Upper lobe of left lung (tissue), 6 donors: ENCODE measurements at regions not wholly inside any gene's neighbourhood (a gene's known extent, or its start where the extent isn't known, plus 50 kb on each side); places are given as distances from the start of the nearest gene placed in this dataset.

Experiments used
- ATAC-seq, 2 donors: fragments of 200-7000 bp; cut with Tn5 transposase; one replicate each; pipeline ENCODE4 v1.9.1; 2022; ENCODE audit warnings: mild to moderate bottlenecking in 2 of 2, moderate library complexity in 2 of 2; ENCODE audit not compliant: low FRiP score in 2 of 2
- DNase-seq, 2 donors: peaks; one replicate each; pipeline ENCODE4 v3.0.0-alpha.2; 2019 to 2020
- H3K27ac ChIP-seq, 4 donors: fragments of 200-600 bp; sonication (generic); one replicate each; pipeline ENCODE4 v1.5.1; 2016 to 2019
- H3K27me3 ChIP-seq, 4 donors: fragments of 200-600 bp; sonication (generic); one replicate each; pipeline ENCODE4 v1.5.1; 2017 to 2019
- H3K36me3 ChIP-seq, 4 donors: fragments of 200-600 bp; sonication (generic); one replicate each; pipeline ENCODE4 v1.5.1; 2016 to 2019
- H3K4me1 ChIP-seq, 4 donors: fragments of 200-600 bp; sonication (generic); one replicate each; pipeline ENCODE4 v1.5.1; 2018 to 2019
- H3K4me3 ChIP-seq, 4 donors: fragments of 200-600 bp; sonication (generic); one replicate each; pipeline ENCODE4 v1.5.1; 2017 to 2019; ENCODE audit warnings: mild to moderate bottlenecking in 2 of 4, moderate library complexity in 1 of 4
- H3K9me3 ChIP-seq, 4 donors: fragments of 200-600 bp; sonication (generic); one replicate each; pipeline ENCODE4 v1.5.1; 2018 to 2019
- CTCF ChIP-seq, 6 experiments: fragments of 450-650 bp in 4 of 6; fragments of 200-600 bp in 2 of 6; sonication (generic) in 2 of 6; IDR thresholded peaks; one replicate each; pipeline ENCODE4 v1.5.1; 2016 to 2019; ENCODE audit warnings: antibody characterized with exemption in 6 of 6
- EP300 ChIP-seq, 4 donors: sonication (generic); formaldehyde crosslinking; IDR thresholded peaks; one replicate each; pipeline ENCODE4 v1.5.1; 2017; ENCODE audit warnings: antibody characterized with exemption in 4 of 4, control low read depth in 2 of 4
- POLR2A ChIP-seq, 4 donors: fragments of 450-650 bp; IDR thresholded peaks; one replicate each; pipeline ENCODE4 v1.5.1; 2016 to 2017; ENCODE audit warnings: antibody characterized with exemption in 4 of 4, mild to moderate bottlenecking in 2 of 4
- POLR2AphosphoS5 ChIP-seq, 2 donors: sonication (generic); formaldehyde crosslinking; IDR thresholded peaks; one replicate each; pipeline ENCODE4 v1.5.1; 2017; ENCODE audit warnings: antibody characterized with exemption in 2 of 2
- WGBS, 2 donors: methylation state at CpG; one replicate each; pipeline ENCODE4 v1.1.5; 2017 to 2018; 5-methylcytosine and 5-hydroxymethylcytosine counted together
- donor health status: DM: no; HTN: no; CAD: no; lungs with moderate emphysema.
- donor health status: DM: no; HTN: yes; CAD: no; lungs with severe emphysema.

- 71 to 74% methylated on average over 2 of the region's 2 CpGs for WGBS, 2 donors
- DNase-seq (no peak), ATAC-seq (no peak)
- no peak for TF ChIP-seq EP300 (IDR thresholded peaks at IDR 0.05)
- no peak for TF ChIP-seq CTCF (IDR thresholded peaks at IDR 0.05)
- TF ChIP-seq POLR2A (IDR thresholded peaks at IDR 0.05), result no peak
- TF ChIP-seq POLR2AphosphoS5 (IDR thresholded peaks at IDR 0.05), result no peak
- H3K4me1 ChIP-seq, result peaks cover 0 to 9% (median 3%) of the 10 kb centered on the region in 4 donors
- H3K4me3 ChIP-seq, result no peak overlapping the region
- H3K27me3 ChIP-seq, result no peaks in the 10 kb centered on the region
- H3K9me3 ChIP-seq, result no peaks in the 10 kb centered on the region
- no peak overlapping the region for H3K27ac ChIP-seq
- no peaks in the 10 kb centered on the region for H3K36me3 ChIP-seq
Observed at GRCh38 chr10:44803862-44804261, 107.3 kb upstream of the TMEM72 start.

- H3K36me3 ChIP-seq, result no peaks in the 10 kb centered on the region
- 72% methylated on average over 1 of the region's 1 CpG for WGBS, 2 donors
- H3K27ac ChIP-seq, result no peak overlapping the region
- H3K9me3 ChIP-seq, result no peaks in the 10 kb centered on the region
- H3K4me3 ChIP-seq, result no peak overlapping the region
- TF ChIP-seq POLR2AphosphoS5 (IDR thresholded peaks at IDR 0.05) (no peak), CTCF (IDR thresholded peaks at IDR 0.05) (no peak), POLR2A (IDR thresholded peaks at IDR 0.05) (no peak), EP300 (IDR thresholded peaks at IDR 0.05) (no peak)
- H3K4me1 ChIP-seq, result peaks cover 0 to 9% (median 3%) of the 10 kb centered on the region in 4 donors
- ATAC-seq (no peak), DNase-seq (no peak)
- H3K27me3 ChIP-seq, result no peaks in the 10 kb centered on the region
Observed at GRCh38 chr10:44804661-44805060, 106.5 kb upstream of the TMEM72 start.

- 63 to 76% methylated on average over 6 of the region's 6 CpGs for WGBS, 2 donors
- DNase-seq (no peak), ATAC-seq (no peak)
- no peaks in the 10 kb centered on the region for H3K36me3 ChIP-seq
- TF ChIP-seq POLR2AphosphoS5 (IDR thresholded peaks at IDR 0.05) (no peak), CTCF (IDR thresholded peaks at IDR 0.05) (no peak), EP300 (IDR thresholded peaks at IDR 0.05) (no peak), POLR2A (IDR thresholded peaks at IDR 0.05) (no peak)
- H3K27ac ChIP-seq, result no peak overlapping the region
- H3K9me3 ChIP-seq, result no peaks in the 10 kb centered on the region
- no peaks in the 10 kb centered on the region for H3K27me3 ChIP-seq
- no peak overlapping the region for H3K4me3 ChIP-seq
- H3K4me1 ChIP-seq, result peaks cover 0 to 9% (median 3%) of the 10 kb centered on the region in 4 donors
Observed at GRCh38 chr10:44805466-44806210, 105.5 kb upstream of the TMEM72 start.

GRCh38 chr10:44806950-44807349, 104.2 kb upstream of the TMEM72 start:
- no peak for TF ChIP-seq POLR2A (IDR thresholded peaks at IDR 0.05)
- TF ChIP-seq POLR2AphosphoS5 (IDR thresholded peaks at IDR 0.05), result no peak
- TF ChIP-seq EP300 (IDR thresholded peaks at IDR 0.05), result no peak
- TF ChIP-seq CTCF (IDR thresholded peaks at IDR 0.05), result no peak
- Histone ChIP-seq H3K36me3 (no peaks in the 10 kb centered on the region), H3K27me3 (no peaks in the 10 kb centered on the region), H3K9me3 (no peaks in the 10 kb centered on the region), H3K27ac (no peak overlapping the region), H3K4me3 (no peak overlapping the region), H3K4me1 (peaks cover 0 to 4% (median 2%) of the 10 kb centered on the region in 4 donors)
- no peak for DNase-seq
- WGBS, 2 donors, result 56 to 80% methylated on average over 3 of the region's 3 CpGs
- ATAC-seq, result no peak

- H3K27ac ChIP-seq, result no peak overlapping the region
- no peaks in the 10 kb centered on the region for H3K9me3 ChIP-seq
- H3K36me3 ChIP-seq, result no peaks in the 10 kb centered on the region
- no peak for TF ChIP-seq EP300 (IDR thresholded peaks at IDR 0.05)
- no peak for TF ChIP-seq POLR2A (IDR thresholded peaks at IDR 0.05)
- no peak for TF ChIP-seq POLR2AphosphoS5 (IDR thresholded peaks at IDR 0.05)
- no peak for TF ChIP-seq CTCF (IDR thresholded peaks at IDR 0.05)
- no peak overlapping the region for H3K4me3 ChIP-seq
- ATAC-seq (no peak), DNase-seq (no peak)
- no peaks in the 10 kb centered on the region for H3K4me1 ChIP-seq
- no peaks in the 10 kb centered on the region for H3K27me3 ChIP-seq
Observed at GRCh38 chr10:44807451-44807850, 103.7 kb upstream of the TMEM72 start.
